GM12891 (cell line): ENCODE measurements at regions not wholly inside any gene's neighbourhood (a gene's known extent, or its start where the extent isn't known, plus 50 kb on each side); places are given as distances from the start of the nearest gene placed in this dataset.

ENCODE experiments used
- PAX5 ChIP-seq: IDR thresholded peaks from 2 replicates; pipeline ENCODE4 v1.6.1; 2011; ENCODE audit warnings: low read length, moderate library complexity, mild to moderate bottlenecking; ENCODE audit not compliant: insufficient read depth, severe bottlenecking
- POLR2A ChIP-seq: IDR thresholded peaks from 2 replicates; pipeline ENCODE4 v1.6.1; 2011; ENCODE audit warnings: low read depth, low read length, control low read depth
- POLR2AphosphoS5 ChIP-seq: IDR thresholded peaks from 2 replicates; pipeline ENCODE4 v1.6.1; 2011; ENCODE audit warnings: low read depth, low read length, control low read depth
- POU2F2 ChIP-seq: IDR thresholded peaks from 2 replicates; pipeline ENCODE4 v1.6.1; 2011; ENCODE audit warnings: low read depth, mild to moderate bottlenecking, control low read depth, low read length, moderate library complexity
- SPI1 ChIP-seq: IDR thresholded peaks from 2 replicates; pipeline ENCODE4 v1.6.1; 2011; ENCODE audit warnings: low read depth, low read length, control low read depth
- TAF1 ChIP-seq: IDR thresholded peaks from 2 replicates; pipeline ENCODE4 v1.6.1; 2011; ENCODE audit warnings: low read depth, low read length, control low read depth

GRCh38 chr10:43752682-43753081, 104.0 kb upstream of the ZNF32 start:
- TF ChIP-seq POLR2AphosphoS5 (no peak), SPI1 (no peak), POLR2A (no peak), TAF1 (no peak), PAX5 (no peak), POU2F2 (no peak)
